ENCODE measurements at regions not wholly inside any gene's neighbourhood (a gene's known extent, or its start where the extent isn't known, plus 50 kb on each side); places are given as distances from the start of the nearest gene placed in this dataset.
"Not testable (repeated sequence)": the region's sequence is repeated elsewhere in the genome, so short reads cannot be mapped to it uniquely, and the experiment has no call there.

- TF ChIP-seq JUND (IDR thresholded peaks at IDR 0.05; ENCODE audit: low read depth): no peak
- in situ Hi-C loops (cut with HindIII; ENCODE audit: low pct_unique_long_range_greater_than_20kb, low sequenced_read_pairs): no loop called here
- DNase-seq (ENCODE audit: low read depth in 1 of 2, low spot score in 1 of 2): peak in 1 of 2 experiments; percentile 25
Observed at GRCh38 chr14:82009076-82009475, 475.4 kb upstream of the SEL1L start.

GRCh38 chr14:82009993-82010392 lies 476.3 kb upstream of the SEL1L start:
- in situ Hi-C loops (cut with HindIII; ENCODE audit: low pct_unique_long_range_greater_than_20kb, low sequenced_read_pairs): no loop called here
- no peak for TF ChIP-seq JUND (IDR thresholded peaks at IDR 0.05; ENCODE audit: low read depth)
- no peak for DNase-seq (ENCODE audit: low read depth in 1 of 2, low spot score in 1 of 2)

GRCh38 chr14:82011460-82011859 lies 477.8 kb upstream of the SEL1L start:
- no peak for DNase-seq (ENCODE audit: low read depth in 1 of 2, low spot score in 1 of 2)
- TF ChIP-seq JUND (IDR thresholded peaks at IDR 0.05; ENCODE audit: low read depth): no peak
- in situ Hi-C loops (cut with HindIII; ENCODE audit: low pct_unique_long_range_greater_than_20kb, low sequenced_read_pairs): no loop called here

- in situ Hi-C loops (cut with HindIII; ENCODE audit: low pct_unique_long_range_greater_than_20kb, low sequenced_read_pairs): no loop called here
- DNase-seq (ENCODE audit: low read depth in 1 of 2, low spot score in 1 of 2): no peak
- TF ChIP-seq JUND (IDR thresholded peaks at IDR 0.05; ENCODE audit: low read depth): no peak
Observed at GRCh38 chr14:82029038-82029437, 495.4 kb upstream of the SEL1L start.

GRCh38 chr14:82035397-82035796 lies 501.7 kb upstream of the SEL1L start:
- no peak for DNase-seq (ENCODE audit: low read depth in 1 of 2, low spot score in 1 of 2)
- in situ Hi-C loops (cut with HindIII; ENCODE audit: low pct_unique_long_range_greater_than_20kb, low sequenced_read_pairs): no loop called here
- TF ChIP-seq JUND (IDR thresholded peaks at IDR 0.05; ENCODE audit: low read depth): no peak

GRCh38 chr14:82038066-82038465 lies 504.4 kb upstream of the SEL1L start:
- in situ Hi-C loops (cut with HindIII; ENCODE audit: low pct_unique_long_range_greater_than_20kb, low sequenced_read_pairs); DNase-seq (ENCODE audit: low read depth in 1 of 2, low spot score in 1 of 2): not testable (repeated sequence)

GRCh38 chr14:82045339-82045738 lies 511.7 kb upstream of the SEL1L start:
- in situ Hi-C loops (cut with HindIII; ENCODE audit: low pct_unique_long_range_greater_than_20kb, low sequenced_read_pairs): no loop called here
- DNase-seq (ENCODE audit: low read depth in 1 of 2, low spot score in 1 of 2): no peak
- TF ChIP-seq JUND (IDR thresholded peaks at IDR 0.05; ENCODE audit: low read depth): no peak

- TF ChIP-seq JUND (IDR thresholded peaks at IDR 0.05; ENCODE audit: low read depth): no peak
- in situ Hi-C loops (cut with HindIII; ENCODE audit: low pct_unique_long_range_greater_than_20kb, low sequenced_read_pairs): no loop called here
- no peak for DNase-seq (ENCODE audit: low read depth in 1 of 2, low spot score in 1 of 2)
Observed at GRCh38 chr14:82046512-82047226, 513.0 kb upstream of the SEL1L start.

GRCh38 chr14:82047777-82048470 lies 514.3 kb upstream of the SEL1L start:
- no peak for TF ChIP-seq JUND (IDR thresholded peaks at IDR 0.05; ENCODE audit: low read depth)
- no peak for DNase-seq (ENCODE audit: low read depth in 1 of 2, low spot score in 1 of 2)
- in situ Hi-C loops (cut with HindIII; ENCODE audit: low pct_unique_long_range_greater_than_20kb, low sequenced_read_pairs): no loop called here

- in situ Hi-C loops (cut with HindIII; ENCODE audit: low pct_unique_long_range_greater_than_20kb, low sequenced_read_pairs): no loop called here
- no peak for TF ChIP-seq JUND (IDR thresholded peaks at IDR 0.05; ENCODE audit: low read depth)
- no peak for DNase-seq (ENCODE audit: low read depth in 1 of 2, low spot score in 1 of 2)
Observed at GRCh38 chr14:82052778-82053177, 519.1 kb upstream of the SEL1L start.

- no peak for TF ChIP-seq JUND (IDR thresholded peaks at IDR 0.05; ENCODE audit: low read depth)
- DNase-seq (ENCODE audit: low read depth in 1 of 2, low spot score in 1 of 2): no peak
- in situ Hi-C loops (cut with HindIII; ENCODE audit: low pct_unique_long_range_greater_than_20kb, low sequenced_read_pairs): no loop called here
Observed at GRCh38 chr14:82055515-82056115, 522.0 kb upstream of the SEL1L start.

- no peak for DNase-seq (ENCODE audit: low read depth in 1 of 2, low spot score in 1 of 2)
- TF ChIP-seq JUND (IDR thresholded peaks at IDR 0.05; ENCODE audit: low read depth): no peak
Observed at GRCh38 chr14:82060219-82060618, 526.6 kb upstream of the SEL1L start.

GRCh38 chr14:82067221-82067875 lies 533.7 kb upstream of the SEL1L start:
- DNase-seq (ENCODE audit: low read depth in 1 of 2, low spot score in 1 of 2): no peak

More at GRCh38 chr14:82060219-82060618, 526.6 kb upstream of the SEL1L start:
- in situ Hi-C loops (cut with HindIII; ENCODE audit: low pct_unique_long_range_greater_than_20kb, low sequenced_read_pairs): no loop called here

More at GRCh38 chr14:82067221-82067875, 533.7 kb upstream of the SEL1L start:
- no peak for TF ChIP-seq JUND (IDR thresholded peaks at IDR 0.05; ENCODE audit: low read depth)
- in situ Hi-C loops (cut with HindIII; ENCODE audit: low pct_unique_long_range_greater_than_20kb, low sequenced_read_pairs): no loop called here

Data from T47D (cell line).